ENCODE measurements at regions not wholly inside any gene's neighbourhood (a gene's known extent, or its start where the extent isn't known, plus 50 kb on each side); places are given as distances from the start of the nearest gene placed in this dataset.
"Not testable (repeated sequence)": the region's sequence is repeated elsewhere in the genome, so short reads cannot be mapped to it uniquely, and the experiment has no call there.

GRCh38 chr2:125642032-125642431, 1013.9 kb upstream of the GYPC start:
- no peak for DNase-seq

GRCh38 chr2:125643128-125643527, 1012.8 kb upstream of the GYPC start:
- DNase-seq, result no peak

GRCh38 chr2:125643585-125643984, 1012.4 kb upstream of the GYPC start:
- DNase-seq, result no peak

GRCh38 chr2:125644257-125644656, 1011.7 kb upstream of the GYPC start:
- no peak for DNase-seq

- DNase-seq, result no peak
Measured at GRCh38 chr2:125652280-125652679, 1003.7 kb upstream of the GYPC start.

- DNase-seq, result no peak
Measured at GRCh38 chr2:125654226-125654625, 1001.7 kb upstream of the GYPC start.

GRCh38 chr2:125656190-125656589, 999.8 kb upstream of the GYPC start:
- DNase-seq, result no peak

GRCh38 chr2:125658583-125658982, 997.4 kb upstream of the GYPC start:
- no peak for DNase-seq

GRCh38 chr2:125660369-125660768, 995.6 kb upstream of the GYPC start:
- not testable (repeated sequence) for DNase-seq

- no peak for DNase-seq
Measured at GRCh38 chr2:125667630-125668029, 988.3 kb upstream of the GYPC start.

- DNase-seq, result no peak
Measured at GRCh38 chr2:125679903-125680302, 976.1 kb upstream of the GYPC start.

- DNase-seq, result no peak
Measured at GRCh38 chr2:125680809-125681208, 975.1 kb upstream of the GYPC start.

- no peak for DNase-seq
Measured at GRCh38 chr2:125681576-125681975, 974.4 kb upstream of the GYPC start.

GRCh38 chr2:125681976-125682805, 973.8 kb upstream of the GYPC start:
- no peak for DNase-seq

- DNase-seq, result no peak
Measured at GRCh38 chr2:125684256-125684655, 971.7 kb upstream of the GYPC start.

GRCh38 chr2:125684932-125685331, 971.0 kb upstream of the GYPC start:
- DNase-seq, result no peak

GRCh38 chr2:125696560-125696959, 959.4 kb upstream of the GYPC start:
- DNase-seq, result no peak

- DNase-seq, result no peak
Measured at GRCh38 chr2:125698280-125698679, 957.7 kb upstream of the GYPC start.

GRCh38 chr2:125701070-125701469, 954.9 kb upstream of the GYPC start:
- no peak for DNase-seq

GRCh38 chr2:125707611-125708010, 948.3 kb upstream of the GYPC start:
- DNase-seq, result no peak

GRCh38 chr2:125710561-125710960, 945.4 kb upstream of the GYPC start:
- no peak for DNase-seq

- no peak for DNase-seq
Measured at GRCh38 chr2:125711075-125711474, 944.9 kb upstream of the GYPC start.

GRCh38 chr2:125713533-125713932, 942.4 kb upstream of the GYPC start:
- DNase-seq, result no peak

- DNase-seq, result no peak
Measured at GRCh38 chr2:125721072-125721721, 934.8 kb upstream of the GYPC start.

GRCh38 chr2:125730921-125731320, 925.0 kb upstream of the GYPC start:
- no peak for DNase-seq

Data from stimulated activated CD4-positive, alpha-beta T cell treated with anti-CD3 and anti-CD28 coated beads, Interleukin-4, amount 100 ng/mL, for 1 hour (primary cell).